ENCODE measurements at regions not wholly inside any gene's neighbourhood (a gene's known extent, or its start where the extent isn't known, plus 50 kb on each side); places are given as distances from the start of the nearest gene placed in this dataset.
"Not testable (repeated sequence)": the region's sequence is repeated elsewhere in the genome, so short reads cannot be mapped to it uniquely, and the experiment has no call there.

DNA sequence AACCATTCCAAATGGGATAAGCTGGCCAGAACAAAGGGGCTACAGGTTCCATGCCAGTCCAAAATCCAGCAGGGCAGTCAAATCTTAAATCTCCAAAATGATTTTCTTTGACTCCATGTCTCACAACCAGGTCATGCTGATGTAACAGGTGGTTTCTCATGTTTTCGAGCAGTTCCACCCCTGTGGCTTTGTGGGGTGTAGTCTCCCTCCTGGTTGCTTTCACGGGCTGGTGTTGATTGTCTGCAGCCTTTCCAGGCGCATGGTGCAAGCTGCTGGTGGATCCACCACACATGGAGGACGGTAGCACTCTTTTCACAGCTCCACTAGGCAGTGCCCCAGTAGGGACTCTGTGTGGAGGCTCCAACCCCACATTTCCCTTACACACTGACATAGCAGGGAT lies 425.5 kb upstream of the FTMT start:
- TF ChIP-seq, protein P1, sequence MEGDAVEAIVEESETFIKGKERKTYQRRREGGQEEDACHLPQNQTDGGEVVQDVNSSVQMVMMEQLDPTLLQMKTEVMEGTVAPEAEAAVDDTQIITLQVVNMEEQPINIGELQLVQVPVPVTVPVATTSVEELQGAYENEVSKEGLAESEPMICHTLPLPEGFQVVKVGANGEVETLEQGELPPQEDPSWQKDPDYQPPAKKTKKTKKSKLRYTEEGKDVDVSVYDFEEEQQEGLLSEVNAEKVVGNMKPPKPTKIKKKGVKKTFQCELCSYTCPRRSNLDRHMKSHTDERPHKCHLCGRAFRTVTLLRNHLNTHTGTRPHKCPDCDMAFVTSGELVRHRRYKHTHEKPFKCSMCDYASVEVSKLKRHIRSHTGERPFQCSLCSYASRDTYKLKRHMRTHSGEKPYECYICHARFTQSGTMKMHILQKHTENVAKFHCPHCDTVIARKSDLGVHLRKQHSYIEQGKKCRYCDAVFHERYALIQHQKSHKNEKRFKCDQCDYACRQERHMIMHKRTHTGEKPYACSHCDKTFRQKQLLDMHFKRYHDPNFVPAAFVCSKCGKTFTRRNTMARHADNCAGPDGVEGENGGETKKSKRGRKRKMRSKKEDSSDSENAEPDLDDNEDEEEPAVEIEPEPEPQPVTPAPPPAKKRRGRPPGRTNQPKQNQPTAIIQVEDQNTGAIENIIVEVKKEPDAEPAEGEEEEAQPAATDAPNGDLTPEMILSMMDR (IDR thresholded peaks at IDR 0.05): no peak
- Histone ChIP-seq H3K27ac (no peak overlapping the region), H3K9me3 (no peaks in the 10 kb centered on the region), H3K36me3 (no peaks in the 10 kb centered on the region), H3K27me3 (no peaks in the 10 kb centered on the region), H3K4me1 (no peaks in the 10 kb centered on the region), H3K4me3 (no peak overlapping the region)
- intact Hi-C loops (cut with DNase I; ENCODE audit: low total_unique reads): no loop called here
- DNase-seq: no peak

DNA sequence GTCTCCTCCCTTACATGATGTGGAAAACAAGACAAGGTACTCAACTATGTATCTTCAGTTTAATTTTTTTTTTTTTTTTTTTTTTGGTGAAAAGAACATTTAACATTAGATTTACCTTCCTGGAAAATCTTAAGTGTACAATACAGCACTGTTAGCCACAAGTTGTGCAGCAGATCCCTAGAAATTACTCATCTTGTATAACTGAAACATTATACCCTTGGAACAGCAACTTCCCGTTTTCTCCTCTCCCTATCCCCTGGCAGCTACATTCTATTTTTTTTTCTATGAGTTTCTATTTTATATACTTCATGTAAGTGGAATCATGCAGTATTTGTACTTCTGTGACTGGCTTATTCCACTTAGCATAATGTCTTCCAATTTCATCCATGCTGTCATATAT lies 421.9 kb upstream of the FTMT start:
- TF ChIP-seq, protein P1 (IDR thresholded peaks at IDR 0.05): no peak
- no peak overlapping the region for H3K4me3 ChIP-seq
- no peak overlapping the region for H3K27ac ChIP-seq
- no peaks in the 10 kb centered on the region for H3K36me3 ChIP-seq
- intact Hi-C loops (cut with DNase I; ENCODE audit: low total_unique reads): no loop called here
- H3K4me1 ChIP-seq: no peaks in the 10 kb centered on the region
- H3K9me3 ChIP-seq: no peaks in the 10 kb centered on the region
- no peaks in the 10 kb centered on the region for H3K27me3 ChIP-seq
- DNase-seq: no peak

DNA sequence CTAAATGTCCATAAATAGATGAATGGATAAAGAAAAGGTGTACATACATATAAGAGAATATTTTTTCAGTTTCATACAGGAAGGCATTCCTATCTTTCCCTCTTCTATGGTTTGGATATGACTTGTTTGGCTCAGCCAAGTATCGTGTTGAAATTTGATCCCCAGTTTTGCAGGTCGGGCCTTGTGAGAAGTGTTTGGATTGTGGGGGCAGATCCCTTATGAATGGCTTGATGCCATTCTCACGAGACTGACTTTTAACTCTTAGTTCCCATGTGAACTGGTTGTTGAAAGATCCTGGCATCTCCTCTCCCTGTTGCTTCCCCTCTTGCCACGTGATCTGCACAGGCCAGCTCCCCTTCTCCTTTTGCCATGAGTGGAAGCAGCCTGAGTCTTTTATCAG lies 421.1 kb upstream of the FTMT start:
- Histone ChIP-seq H3K4me1 (no peaks in the 10 kb centered on the region), H3K9me3 (no peaks in the 10 kb centered on the region), H3K27me3 (no peaks in the 10 kb centered on the region), H3K36me3 (no peaks in the 10 kb centered on the region), H3K27ac (no peak overlapping the region), H3K4me3 (no peak overlapping the region)
- TF ChIP-seq, protein P1 (IDR thresholded peaks at IDR 0.05): no peak
- no peak for DNase-seq
- intact Hi-C loops (cut with DNase I; ENCODE audit: low total_unique reads): no loop called here

DNA sequence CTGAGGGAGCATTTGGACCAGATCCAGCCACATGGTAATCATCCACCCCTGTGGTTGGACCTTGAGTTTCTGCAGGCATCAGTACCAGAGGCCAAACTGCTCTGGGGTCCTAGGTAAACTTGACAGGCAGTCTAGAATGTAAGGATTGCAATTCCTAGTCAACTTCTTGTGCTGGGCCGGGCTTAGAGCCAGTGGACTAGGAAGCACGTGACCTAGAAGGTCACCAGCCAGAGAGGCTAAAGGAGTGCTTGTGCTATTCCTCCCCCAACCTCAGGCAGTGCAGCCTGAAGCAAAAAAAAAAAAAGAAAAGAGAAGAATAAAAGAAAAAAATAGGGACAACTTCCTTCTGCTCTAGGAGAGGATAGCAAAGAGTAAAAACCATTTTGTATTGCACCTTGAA lies 406.2 kb upstream of the FTMT start:
- H3K9me3 ChIP-seq: no peaks in the 10 kb centered on the region
- H3K27me3 ChIP-seq: no peaks in the 10 kb centered on the region
- no peak overlapping the region for H3K27ac ChIP-seq
- H3K4me1 ChIP-seq: no peaks in the 10 kb centered on the region
- H3K36me3 ChIP-seq: no peaks in the 10 kb centered on the region
- DNase-seq: no peak
- intact Hi-C loops (cut with DNase I; ENCODE audit: low total_unique reads): no loop called here
- no peak overlapping the region for H3K4me3 ChIP-seq
- TF ChIP-seq, protein P1 (IDR thresholded peaks at IDR 0.05): no peak

DNA sequence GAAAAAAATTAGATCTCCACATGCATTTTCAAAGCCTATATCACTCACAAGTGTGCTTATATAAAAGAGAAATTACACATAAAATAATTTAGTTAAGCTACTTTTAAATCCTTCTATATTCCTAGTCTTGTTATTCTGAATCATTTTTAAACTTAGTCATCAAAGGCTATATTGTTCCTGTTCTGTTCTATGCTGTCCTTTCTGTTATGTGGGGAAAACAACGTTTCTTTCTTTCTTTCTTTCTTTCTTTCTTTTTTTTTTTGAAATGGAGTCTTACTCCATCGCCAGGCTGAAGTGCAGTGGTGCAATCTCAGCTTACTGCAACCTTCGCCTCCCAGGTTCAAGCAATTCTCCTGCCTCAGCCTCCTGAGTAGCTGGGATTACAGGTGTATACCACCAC lies 389.2 kb upstream of the FTMT start:
- no peaks in the 10 kb centered on the region for H3K36me3 ChIP-seq

DNA sequence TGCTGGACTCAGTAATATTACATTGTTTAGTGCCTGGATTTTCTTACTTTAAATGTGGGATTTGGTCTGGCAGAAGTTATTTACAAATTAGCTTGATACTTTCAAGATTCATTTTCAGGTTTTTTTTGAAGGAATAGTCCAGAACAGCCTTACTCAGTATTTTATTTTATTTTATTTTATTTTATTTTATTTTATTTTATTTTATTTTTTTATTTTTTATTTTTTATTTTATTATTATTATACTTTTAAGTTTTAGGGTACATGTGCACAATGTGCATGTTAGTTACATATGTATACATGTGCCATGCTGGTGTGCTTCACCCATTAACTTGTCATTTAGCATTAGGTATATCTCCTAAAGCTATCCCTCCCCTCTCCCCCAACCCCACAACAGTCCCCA lies 380.5 kb upstream of the FTMT start:
- H3K36me3 ChIP-seq; H3K27me3 ChIP-seq; H3K9me3 ChIP-seq; H3K4me3 ChIP-seq; DNase-seq; H3K27ac ChIP-seq; H3K4me1 ChIP-seq; intact Hi-C loops (cut with DNase I; ENCODE audit: low total_unique reads): not testable (repeated sequence)

More for the DNA sequence above, 389.2 kb upstream of the FTMT start:
- intact Hi-C loops (cut with DNase I; ENCODE audit: low total_unique reads): no loop called here
- H3K4me3 ChIP-seq: no peak overlapping the region
- no peak for DNase-seq
- H3K9me3 ChIP-seq: no peaks in the 10 kb centered on the region
- H3K27me3 ChIP-seq: no peaks in the 10 kb centered on the region
- H3K4me1 ChIP-seq: no peaks in the 10 kb centered on the region
- TF ChIP-seq, protein P1 (IDR thresholded peaks at IDR 0.05): no peak
- H3K27ac ChIP-seq: no peak overlapping the region
